Neural cell (in vitro differentiated cells): ENCODE measurements at regions not wholly inside any gene's neighbourhood (a gene's known extent, or its start where the extent isn't known, plus 50 kb on each side); places are given as distances from the start of the nearest gene placed in this dataset.

ENCODE experiments used
- CTCF ChIP-seq: fragments of 450-650 bp; IDR thresholded peaks from 2 replicates; pipeline ENCODE4 v1.5.1; 2014; ENCODE audit warnings: antibody characterized with exemption, mild to moderate bottlenecking, moderate library complexity; ENCODE audit not compliant: poor library complexity, severe bottlenecking
- RAD21 ChIP-seq: fragments of 450-650 bp; conservative IDR thresholded peaks from 2 replicates; pipeline ENCODE4 v1.6.1; 2014; ENCODE audit warnings: antibody characterized with exemption, mild to moderate bottlenecking, moderate library complexity
- REST ChIP-seq: IDR thresholded peaks from 2 replicates; pipeline ENCODE4 v1.6.1; 2012; ENCODE audit warnings: borderline replicate concordance

- TF ChIP-seq REST (no peak), CTCF (no peak), RAD21 (no peak)
Measured at GRCh38 chr10:63788152-63788821, 267.1 kb downstream of the REEP3 start.
